H1 (cell line): ENCODE measurements at regions not wholly inside any gene's neighbourhood (a gene's known extent, or its start where the extent isn't known, plus 50 kb on each side); places are given as distances from the start of the nearest gene placed in this dataset.

ENCODE experiments used
- ATF2 ChIP-seq: IDR thresholded peaks from 2 replicates; pipeline ENCODE4 v1.6.1; 2012; ENCODE audit warnings: low read length, inconsistent platforms
- BRCA1 ChIP-seq: IDR thresholded peaks from 2 replicates; pipeline ENCODE4 v1.6.1; 2012; ENCODE audit warnings: low read depth, low read length, improper control_type of control experiment
- CTCF ChIP-seq, 3 experiments: IDR thresholded peaks; 1 replicate in 2 of 3; 2 replicates in 1 of 3; pipeline versions ENCODE4 v1.5.1 to v1.6.1; 2011; ENCODE audit warnings: low read length in 3 of 3, mild to moderate bottlenecking in 3 of 3, inconsistent platforms in 2 of 3, low read depth in 1 of 3, moderate library complexity in 1 of 3; ENCODE audit not compliant: insufficient read depth in 1 of 3; ENCODE audit errors: control extremely low read depth in 1 of 3
- EZH2 ChIP-seq: fragments of 200-600 bp; sonication (generic); IDR thresholded peaks from 2 replicates; pipeline ENCODE4 v1.7.1; 2012; ENCODE audit warnings: low read depth, mild to moderate bottlenecking, moderate library complexity, low read length, inconsistent platforms; ENCODE audit not compliant: severe bottlenecking
- FOSL1 ChIP-seq: IDR thresholded peaks from 2 replicates; pipeline ENCODE4 v1.6.1; 2011; ENCODE audit warnings: mild to moderate bottlenecking, low read depth, low read length, moderate library complexity; ENCODE audit not compliant: insufficient read depth
- GABPA ChIP-seq: IDR thresholded peaks from 2 replicates; pipeline ENCODE4 v1.6.1; 2011; ENCODE audit warnings: mild to moderate bottlenecking, low read length, moderate library complexity, borderline replicate concordance; ENCODE audit not compliant: insufficient read depth
- KDM5A ChIP-seq: fragments of 200-600 bp; IDR thresholded peaks from 2 replicates; pipeline ENCODE4 v1.7.1; 2012; ENCODE audit warnings: mild to moderate bottlenecking, low read length, inconsistent platforms, mixed read lengths
- POLR2A ChIP-seq, 2 experiments: IDR thresholded peaks; 1 replicate in 1 of 2; 2 replicates in 1 of 2; pipeline ENCODE4 v1.6.1; 2011; ENCODE audit warnings: low read depth in 2 of 2, low read length in 2 of 2, mild to moderate bottlenecking in 2 of 2; ENCODE audit errors: control extremely low read depth in 1 of 2
- POLR2AphosphoS5 ChIP-seq: IDR thresholded peaks from 2 replicates; pipeline ENCODE4 v1.6.1; 2011; ENCODE audit warnings: low read depth, low read length
- RAD21 ChIP-seq, 2 experiments: IDR thresholded peaks in 1 of 2; conservative IDR thresholded peaks in 1 of 2; 2 replicates each; pipeline ENCODE4 v1.6.1; 2011; ENCODE audit warnings: low read depth in 2 of 2, low read length in 2 of 2, improper control_type of control experiment in 1 of 2, inconsistent platforms in 1 of 2, mild to moderate bottlenecking in 1 of 2, moderate library complexity in 1 of 2
- SP2 ChIP-seq: IDR thresholded peaks from 2 replicates; pipeline ENCODE4 v1.6.1; 2012; ENCODE audit warnings: mild to moderate bottlenecking, low read length, inconsistent platforms
- TAF1 ChIP-seq: IDR thresholded peaks from 2 replicates; pipeline ENCODE4 v1.6.1; 2011; ENCODE audit warnings: mild to moderate bottlenecking, low read depth, low read length
- TEAD4 ChIP-seq: IDR thresholded peaks from 2 replicates; pipeline ENCODE4 v1.6.1; 2012; ENCODE audit warnings: low read depth, low read length, inconsistent platforms, mixed read lengths
- YY1 ChIP-seq: IDR thresholded peaks from 2 replicates; pipeline ENCODE4 v1.6.1; 2011; ENCODE audit warnings: low read depth, mild to moderate bottlenecking, low read length

GRCh38 chr6:117206522-117206921 is 58.8 kb upstream of the VGLL2 start:
- TF ChIP-seq CTCF (IDR thresholded peaks at IDR 0.05; ENCODE audit: control extremely low read depth in 1 of 3, insufficient read depth in 1 of 3, low read depth in 1 of 3, low read length in 3 of 3) (no peak), TEAD4 (no peak), POLR2AphosphoS5 (no peak), GABPA (no peak), ATF2 (no peak), BRCA1 (no peak), EZH2 (no peak), POLR2A (IDR thresholded peaks at IDR 0.05; ENCODE audit: control extremely low read depth in 1 of 2, low read depth in 2 of 2, low read length in 2 of 2) (no peak), KDM5A (no peak), YY1 (no peak), RAD21 (IDR thresholded peaks at IDR 0.05 in 1 of 2, conservative IDR thresholded peaks at IDR 0.05 in 1 of 2; ENCODE audit: low read depth in 2 of 2, low read length in 2 of 2) (no peak), TAF1 (no peak), SP2 (no peak), FOSL1 (no peak)
